ENCODE measurements at regions not wholly inside any gene's neighbourhood (a gene's known extent, or its start where the extent isn't known, plus 50 kb on each side); places are given as distances from the start of the nearest gene placed in this dataset.

DNA sequence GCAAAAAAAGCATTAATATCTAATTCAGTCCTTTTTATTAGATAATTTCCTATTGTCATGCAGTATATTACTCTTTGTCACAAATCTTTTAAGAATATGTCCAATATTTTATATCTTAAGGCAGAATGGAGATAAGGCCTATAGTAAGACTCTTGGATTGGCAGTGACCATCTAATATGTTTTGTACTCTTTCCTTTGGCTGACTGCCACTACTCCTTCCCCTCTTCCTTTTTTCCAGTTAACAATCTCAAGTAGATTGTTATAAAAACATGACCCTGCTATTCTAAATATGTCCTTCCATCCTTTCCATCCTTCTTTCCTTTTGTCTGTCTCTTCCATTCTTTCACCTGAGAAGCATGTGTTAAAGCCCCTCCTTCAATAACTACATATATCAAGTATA lies 92.8 kb upstream of the TMEM168 start:
- DNase-seq: peak in 1 of 3 donors; percentile 42

GRCh38 chr7:112882511-112882910 lies 92.3 kb upstream of the TMEM168 start:
- DNase-seq: no peak

DNA sequence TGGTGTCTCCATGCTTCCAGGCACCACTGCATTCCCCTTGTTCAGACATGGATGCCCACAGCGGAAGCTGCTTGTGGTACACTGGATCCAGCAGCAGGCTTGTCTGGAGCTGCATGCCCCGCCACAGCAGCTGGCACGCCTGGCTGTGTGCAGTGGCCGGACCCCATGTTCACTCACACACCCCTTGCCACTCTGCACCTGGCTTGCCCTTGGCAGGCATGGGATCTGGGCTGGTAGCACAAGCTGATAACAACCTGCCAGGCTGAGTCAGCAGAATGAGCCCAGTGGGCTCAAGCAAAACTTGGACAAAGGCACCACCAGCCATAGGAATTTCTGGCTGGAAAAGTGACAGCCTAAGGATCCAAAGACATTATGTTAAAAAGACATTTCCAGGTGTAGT lies 91.8 kb upstream of the TMEM168 start:
- DNase-seq: no peak

DNA sequence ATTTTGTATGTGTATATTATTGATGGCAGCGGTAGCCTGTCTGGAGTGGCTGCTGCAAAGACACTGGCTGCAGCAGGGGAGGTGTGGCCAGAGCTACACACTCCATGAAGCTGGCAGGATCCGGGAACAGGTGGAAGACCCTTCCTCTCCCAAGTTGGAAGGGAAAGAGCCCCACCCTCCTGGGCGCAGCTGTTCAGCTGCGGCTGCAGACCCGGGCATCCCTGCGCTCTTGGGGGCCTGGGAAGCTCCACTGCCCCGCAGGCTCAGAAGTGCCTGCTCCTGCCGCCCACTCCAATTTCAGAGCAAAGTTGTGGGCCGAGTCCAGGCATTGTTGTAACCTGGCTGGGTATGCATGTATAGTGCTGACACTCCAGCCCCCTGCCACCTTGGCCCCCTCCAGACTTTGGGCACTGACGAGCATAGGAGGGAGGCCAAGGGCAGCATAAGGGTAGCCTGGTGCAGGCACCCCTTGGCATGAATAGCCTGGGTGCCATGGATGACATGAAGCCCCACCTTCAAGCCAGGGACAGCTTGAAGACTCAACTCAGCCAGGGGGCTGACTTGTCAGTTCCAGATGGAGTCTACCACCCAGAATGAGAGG lies 90.7 kb upstream of the TMEM168 start:
- DNase-seq: peak; percentile 41 to 54 (median 54)

- no peak for DNase-seq
These were observed 87.7 kb upstream of the TMEM168 start for GRCh38 chr7:112877691-112878460.

DNA sequence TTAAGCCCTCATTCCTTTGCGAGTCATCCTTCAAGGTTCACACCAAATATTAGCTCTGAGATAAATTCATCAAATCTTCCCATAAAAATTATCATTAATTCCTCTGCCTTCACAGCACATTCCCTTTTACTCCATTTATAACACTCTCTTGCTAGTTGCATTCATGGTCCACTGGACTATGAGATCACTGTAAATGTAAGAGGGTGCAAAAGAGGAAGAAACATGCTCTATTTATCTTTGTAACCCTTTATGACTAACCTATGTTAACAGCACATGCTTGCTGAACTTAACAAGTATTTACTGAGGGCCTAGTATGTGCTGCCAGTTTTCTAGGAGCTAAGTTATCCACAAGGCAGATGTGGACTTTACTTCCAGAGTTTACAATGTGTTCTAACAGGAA lies 86.7 kb upstream of the TMEM168 start:
- DNase-seq: no peak

GRCh38 chr7:112874909-112875308 lies 84.7 kb upstream of the TMEM168 start:
- DNase-seq: no peak

- no peak for DNase-seq
These were observed 83.8 kb upstream of the TMEM168 start for GRCh38 chr7:112873831-112874553.

GRCh38 chr7:112869111-112869774 lies 79.0 kb upstream of the TMEM168 start:
- no peak for DNase-seq

DNA sequence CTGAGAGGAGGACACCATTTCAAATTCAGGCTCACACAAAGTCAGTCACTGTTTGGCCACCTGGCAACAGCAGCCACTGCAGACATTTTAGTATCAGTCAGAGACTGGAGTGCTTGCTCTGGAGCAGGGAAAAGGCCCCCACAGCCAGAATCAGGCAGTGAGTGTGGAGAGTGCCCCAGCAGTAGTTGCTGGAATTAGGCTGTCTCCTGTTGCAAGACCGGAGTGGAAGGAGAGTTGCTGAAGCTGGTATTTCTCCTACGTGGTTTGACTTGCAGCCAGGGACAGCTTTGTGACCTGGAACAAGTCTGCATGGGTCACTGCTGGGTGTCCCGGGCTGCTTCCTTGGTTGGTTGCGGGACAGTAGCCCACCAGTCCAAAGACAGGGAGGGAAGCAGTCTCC lies 78.4 kb upstream of the TMEM168 start:
- DNase-seq: no peak

DNA sequence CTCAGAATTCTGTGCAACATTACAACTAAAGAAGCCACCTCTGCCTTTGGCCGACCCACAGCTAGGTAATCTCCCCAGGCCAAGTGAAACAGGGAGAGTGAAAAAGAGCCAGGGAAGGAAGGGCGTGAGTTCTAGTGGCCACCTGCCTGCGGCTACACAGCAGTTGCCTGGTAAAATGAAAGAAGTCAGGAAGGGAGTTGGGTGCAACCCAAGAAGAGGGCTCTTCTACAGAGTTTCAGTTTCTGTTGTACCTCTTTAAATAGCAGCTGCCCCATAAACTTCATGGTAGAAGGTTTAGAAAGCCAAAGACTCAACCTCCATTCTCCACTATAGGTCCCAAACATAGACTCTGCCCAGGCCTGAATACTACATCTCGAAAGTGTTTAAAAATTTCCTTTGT lies 76.2 kb upstream of the TMEM168 start:
- DNase-seq: peak in 1 of 3 donors; percentile 36

DNA sequence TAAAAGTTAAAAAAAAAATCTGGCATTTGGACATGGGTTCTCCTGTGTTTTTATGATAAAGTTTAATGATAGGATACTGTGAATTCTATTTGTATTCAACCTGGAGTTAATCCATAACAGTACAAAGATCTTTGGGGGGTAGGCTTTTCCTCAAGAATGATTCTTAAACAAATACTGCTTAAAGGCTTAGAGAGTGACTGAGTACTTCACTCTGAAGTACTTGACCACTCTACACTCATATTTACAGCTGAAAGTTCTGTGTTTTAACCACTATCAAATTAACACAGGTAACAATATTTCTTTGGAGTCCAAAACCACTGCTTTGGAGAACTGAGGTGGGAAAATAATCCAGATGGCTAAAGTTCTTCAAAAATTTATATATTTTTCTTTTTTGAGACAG lies 74.2 kb upstream of the TMEM168 start:
- DNase-seq: no peak

DNA sequence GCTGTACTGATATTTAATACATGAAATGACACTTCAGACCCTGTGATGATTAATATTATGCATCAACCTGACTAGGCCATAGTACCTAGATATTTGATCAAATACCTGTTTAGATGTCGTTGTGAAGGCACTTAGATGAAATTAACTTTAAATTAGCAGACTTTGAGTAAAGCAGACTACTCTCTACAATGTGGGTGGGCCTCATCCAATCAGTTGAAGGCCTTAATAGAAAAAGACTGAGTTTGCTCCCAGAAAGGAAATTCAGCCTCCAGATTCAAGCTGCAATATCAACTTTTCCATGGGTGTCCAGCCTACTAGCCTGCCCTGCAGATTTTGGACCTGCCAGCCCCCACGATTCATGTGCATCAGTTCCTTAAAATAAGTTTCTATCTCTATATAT lies 68.6 kb upstream of the TMEM168 start:
- DNase-seq: no peak

- no peak for DNase-seq
These were observed 65.0 kb upstream of the TMEM168 start for GRCh38 chr7:112855227-112855626.

- DNase-seq: no peak
These were observed 64.0 kb upstream of the TMEM168 start for GRCh38 chr7:112854169-112854568.

GRCh38 chr7:112853422-112853821 lies 63.2 kb upstream of the TMEM168 start:
- peak in 1 of 3 donors; percentile 3 for DNase-seq

DNA sequence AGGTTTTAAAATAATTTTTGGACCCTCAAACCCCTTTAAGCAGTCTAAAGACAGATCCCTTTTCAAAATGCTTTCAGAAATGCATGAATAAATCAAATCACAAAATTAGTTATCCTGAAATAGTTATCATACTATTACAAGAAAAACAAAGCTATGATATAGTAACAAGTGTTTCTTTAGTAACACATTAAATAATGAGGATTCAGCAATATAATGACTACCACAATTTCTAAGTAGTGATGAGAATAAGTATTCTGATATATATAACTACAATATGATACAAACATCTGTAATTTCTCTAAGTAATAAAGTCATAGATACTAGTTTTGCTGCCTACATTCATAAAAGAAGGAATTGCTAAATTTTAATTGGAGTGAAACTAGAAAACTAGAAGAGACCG lies 53.0 kb upstream of the TMEM168 start:
- no peak for DNase-seq
